ENCODE measurements at regions not wholly inside any gene's neighbourhood (a gene's known extent, or its start where the extent isn't known, plus 50 kb on each side); places are given as distances from the start of the nearest gene placed in this dataset.

- TF ChIP-seq, protein P1, sequence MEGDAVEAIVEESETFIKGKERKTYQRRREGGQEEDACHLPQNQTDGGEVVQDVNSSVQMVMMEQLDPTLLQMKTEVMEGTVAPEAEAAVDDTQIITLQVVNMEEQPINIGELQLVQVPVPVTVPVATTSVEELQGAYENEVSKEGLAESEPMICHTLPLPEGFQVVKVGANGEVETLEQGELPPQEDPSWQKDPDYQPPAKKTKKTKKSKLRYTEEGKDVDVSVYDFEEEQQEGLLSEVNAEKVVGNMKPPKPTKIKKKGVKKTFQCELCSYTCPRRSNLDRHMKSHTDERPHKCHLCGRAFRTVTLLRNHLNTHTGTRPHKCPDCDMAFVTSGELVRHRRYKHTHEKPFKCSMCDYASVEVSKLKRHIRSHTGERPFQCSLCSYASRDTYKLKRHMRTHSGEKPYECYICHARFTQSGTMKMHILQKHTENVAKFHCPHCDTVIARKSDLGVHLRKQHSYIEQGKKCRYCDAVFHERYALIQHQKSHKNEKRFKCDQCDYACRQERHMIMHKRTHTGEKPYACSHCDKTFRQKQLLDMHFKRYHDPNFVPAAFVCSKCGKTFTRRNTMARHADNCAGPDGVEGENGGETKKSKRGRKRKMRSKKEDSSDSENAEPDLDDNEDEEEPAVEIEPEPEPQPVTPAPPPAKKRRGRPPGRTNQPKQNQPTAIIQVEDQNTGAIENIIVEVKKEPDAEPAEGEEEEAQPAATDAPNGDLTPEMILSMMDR (conservative IDR thresholded peaks at IDR 0.05) = no peak
- Mint-ChIP-seq H3K4me1 (peaks cover 7% of the 10 kb centered on the region), H3K27me3 (ENCODE audit: low read depth) (no peaks in the 10 kb centered on the region), H3K4me3 (no peak overlapping the region), H3K9me3 (peaks cover 19% of the 10 kb centered on the region), H3K27ac (ENCODE audit: unreplicated experiment) (no peak overlapping the region), H3K36me3 (ENCODE audit: low read depth) (peaks cover 15% of the 10 kb centered on the region)
- no peak for DNase-seq (ENCODE audit: low read depth, low spot score)
Measured at GRCh38 chr14:51501746-51502145, 150.0 kb upstream of the FRMD6 start.

DNA sequence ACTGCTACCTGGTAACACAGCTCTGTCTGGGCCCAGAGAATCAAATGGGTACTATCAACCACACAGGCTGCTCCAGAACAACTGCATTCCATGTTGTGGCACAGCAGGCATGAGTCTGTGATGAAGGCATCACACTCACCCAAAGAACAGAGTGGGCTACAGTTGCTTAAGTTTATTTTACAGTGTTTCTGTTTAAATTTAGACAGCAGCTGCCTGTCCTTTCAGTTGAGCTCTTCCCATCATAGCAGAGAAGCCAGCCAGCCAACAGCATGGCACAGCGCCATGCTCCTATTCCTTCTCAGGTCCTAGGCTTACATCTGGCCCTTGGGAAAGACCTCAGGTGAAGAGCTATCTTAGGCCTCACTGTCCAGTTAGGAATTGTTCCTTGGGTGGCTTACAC is 147.0 kb upstream of the FRMD6 start:
- H3K36me3 Mint-ChIP-seq (ENCODE audit: low read depth) = peaks cover 14% of the 10 kb centered on the region
- H3K9me3 Mint-ChIP-seq = peaks cover 16% of the 10 kb centered on the region
- peaks cover 23% of the 10 kb centered on the region for H3K4me1 Mint-ChIP-seq
- DNase-seq (ENCODE audit: low read depth, low spot score) = no peak
- no peak overlapping the region for H3K27ac Mint-ChIP-seq (ENCODE audit: unreplicated experiment)
- TF ChIP-seq, protein P1 (conservative IDR thresholded peaks at IDR 0.05) = no peak
- no peaks in the 10 kb centered on the region for H3K27me3 Mint-ChIP-seq (ENCODE audit: low read depth)
- no peak overlapping the region for H3K4me3 Mint-ChIP-seq

DNA sequence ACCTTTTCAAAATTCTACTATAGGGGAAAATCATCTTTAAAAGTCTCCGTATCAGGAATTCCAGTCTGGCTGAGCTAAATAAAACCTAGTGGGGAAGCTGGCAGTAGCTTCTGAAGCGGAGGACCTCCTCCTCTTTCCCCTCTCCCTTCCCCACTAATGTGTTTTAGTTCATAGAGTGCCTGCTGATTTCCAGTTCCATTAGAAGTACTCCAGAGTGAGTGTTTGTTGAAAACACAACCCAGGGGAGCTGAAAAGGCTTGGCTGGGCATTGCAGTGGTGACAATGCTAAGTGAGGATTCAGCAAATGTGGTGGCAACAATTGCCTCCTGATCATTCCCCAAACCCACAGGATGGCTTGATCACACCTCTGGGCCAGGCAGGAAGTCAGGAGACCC is 144.2 kb upstream of the FRMD6 start:
- Mint-ChIP-seq H3K36me3 (ENCODE audit: low read depth) (peaks cover 10% of the 10 kb centered on the region), H3K4me3 (no peak overlapping the region), H3K9me3 (peaks cover 12% of the 10 kb centered on the region), H3K27me3 (ENCODE audit: low read depth) (no peaks in the 10 kb centered on the region), H3K27ac (ENCODE audit: unreplicated experiment) (no peak overlapping the region), H3K4me1 (peaks cover 23% of the 10 kb centered on the region)
- TF ChIP-seq, protein P1 (conservative IDR thresholded peaks at IDR 0.05) = no peak
- DNase-seq (ENCODE audit: low read depth, low spot score) = no peak

GRCh38 chr14:51507906-51508511 is 143.7 kb upstream of the FRMD6 start:
- Mint-ChIP-seq H3K27me3 (ENCODE audit: low read depth) (no peaks in the 10 kb centered on the region), H3K4me3 (no peak overlapping the region), H3K27ac (ENCODE audit: unreplicated experiment) (peak overlapping the region; percentile 73), H3K9me3 (peaks cover 7% of the 10 kb centered on the region), H3K4me1 (peaks cover 23% of the 10 kb centered on the region), H3K36me3 (ENCODE audit: low read depth) (peaks cover 5% of the 10 kb centered on the region)
- no peak for DNase-seq (ENCODE audit: low read depth, low spot score)
- TF ChIP-seq, protein P1 (conservative IDR thresholded peaks at IDR 0.05) = no peak

GRCh38 chr14:51511265-51511664 is 140.4 kb upstream of the FRMD6 start:
- Mint-ChIP-seq H3K27ac (ENCODE audit: unreplicated experiment) (no peak overlapping the region), H3K36me3 (ENCODE audit: low read depth) (no peaks in the 10 kb centered on the region), H3K9me3 (peaks cover 6% of the 10 kb centered on the region), H3K4me3 (no peak overlapping the region), H3K4me1 (peaks cover 21% of the 10 kb centered on the region), H3K27me3 (ENCODE audit: low read depth) (no peaks in the 10 kb centered on the region)
- DNase-seq (ENCODE audit: low read depth, low spot score) = no peak
- TF ChIP-seq, protein P1 (conservative IDR thresholded peaks at IDR 0.05) = no peak

Data from neural crest cell (in vitro differentiated cells).